ENCODE measurements at regions not wholly inside any gene's neighbourhood (a gene's known extent, or its start where the extent isn't known, plus 50 kb on each side); places are given as distances from the start of the nearest gene placed in this dataset.

GRCh38 chr4:100083289-100083688 is 107.0 kb downstream of the DDIT4L start:
- Mint-ChIP-seq H3K36me3 (no peaks in the 10 kb centered on the region), H3K4me1 (ENCODE audit: unreplicated experiment) (no peaks in the 10 kb centered on the region), H3K4me3 (no peak overlapping the region), H3K9me3 (peaks cover 8% of the 10 kb centered on the region), H3K27ac (no peak overlapping the region), H3K27me3 (no peaks in the 10 kb centered on the region)
- no peak for TF ChIP-seq CTCF (conservative IDR thresholded peaks at IDR 0.05)
- no peak for DNase-seq (ENCODE audit: extremely low spot score, unreplicated experiment)

- no peak for DNase-seq (ENCODE audit: extremely low spot score, unreplicated experiment)
- TF ChIP-seq CTCF (conservative IDR thresholded peaks at IDR 0.05): no peak
- Mint-ChIP-seq H3K27me3 (no peaks in the 10 kb centered on the region), H3K27ac (no peak overlapping the region), H3K4me1 (ENCODE audit: unreplicated experiment) (no peaks in the 10 kb centered on the region), H3K36me3 (no peaks in the 10 kb centered on the region), H3K4me3 (no peak overlapping the region), H3K9me3 (peaks cover 8% of the 10 kb centered on the region)
Measured at GRCh38 chr4:100082852-100083251, 107.4 kb downstream of the DDIT4L start.

GRCh38 chr4:100081491-100081890 is 108.8 kb downstream of the DDIT4L start:
- no peaks in the 10 kb centered on the region for H3K36me3 Mint-ChIP-seq
- H3K9me3 Mint-ChIP-seq: no peaks in the 10 kb centered on the region
- TF ChIP-seq CTCF (conservative IDR thresholded peaks at IDR 0.05): no peak
- H3K27ac Mint-ChIP-seq: no peak overlapping the region
- no peaks in the 10 kb centered on the region for H3K27me3 Mint-ChIP-seq
- H3K4me1 Mint-ChIP-seq (ENCODE audit: unreplicated experiment): no peaks in the 10 kb centered on the region
- no peak for DNase-seq (ENCODE audit: extremely low spot score, unreplicated experiment)
- no peak overlapping the region for H3K4me3 Mint-ChIP-seq

- Mint-ChIP-seq H3K4me1 (ENCODE audit: unreplicated experiment) (no peaks in the 10 kb centered on the region), H3K27me3 (peaks cover 8% of the 10 kb centered on the region), H3K4me3 (no peak overlapping the region), H3K9me3 (peaks cover 4% of the 10 kb centered on the region), H3K36me3 (no peaks in the 10 kb centered on the region), H3K27ac (no peak overlapping the region)
- no peak for DNase-seq (ENCODE audit: extremely low spot score, unreplicated experiment)
- no peak for TF ChIP-seq CTCF (conservative IDR thresholded peaks at IDR 0.05)
Measured at GRCh38 chr4:100079264-100079663, 111.0 kb downstream of the DDIT4L start.

GRCh38 chr4:100076753-100077152 is 113.5 kb downstream of the DDIT4L start:
- Mint-ChIP-seq H3K27ac (no peak overlapping the region), H3K36me3 (no peaks in the 10 kb centered on the region), H3K27me3 (peaks cover 8% of the 10 kb centered on the region), H3K4me1 (ENCODE audit: unreplicated experiment) (no peaks in the 10 kb centered on the region), H3K4me3 (no peak overlapping the region), H3K9me3 (peaks cover 4% of the 10 kb centered on the region)
- DNase-seq (ENCODE audit: extremely low spot score, unreplicated experiment): no peak
- no peak for TF ChIP-seq CTCF (conservative IDR thresholded peaks at IDR 0.05)

All from type B pancreatic cell (in vitro differentiated cells).